Gastroesophageal sphincter (tissue), 3 donors: ENCODE measurements at regions not wholly inside any gene's neighbourhood (a gene's known extent, or its start where the extent isn't known, plus 50 kb on each side); places are given as distances from the start of the nearest gene placed in this dataset.

Source experiments
- CTCF ChIP-seq, 4 experiments: fragments of 200-600 bp in 2 of 4; fragments of 450-650 bp in 2 of 4; sonication (generic) in 1 of 4; IDR thresholded peaks; one replicate each; pipeline ENCODE4 v1.5.1; 2017 to 2019; ENCODE audit warnings: antibody characterized with exemption in 4 of 4, mild to moderate bottlenecking in 2 of 4, moderate library complexity in 2 of 4
- EP300 ChIP-seq: sonication (generic); formaldehyde crosslinking; IDR thresholded peaks from one replicate; pipeline ENCODE4 v1.6.1; 2017; ENCODE audit warnings: antibody characterized with exemption, mild to moderate bottlenecking
- POLR2A ChIP-seq, 2 donors: fragments of 450-650 bp; IDR thresholded peaks; one replicate each; pipeline ENCODE4 v1.6.1; 2017; ENCODE audit warnings: antibody characterized with exemption in 2 of 2, mild to moderate bottlenecking in 2 of 2, moderate library complexity in 1 of 2
- POLR2AphosphoS5 ChIP-seq: sonication (generic); formaldehyde crosslinking; IDR thresholded peaks from one replicate; pipeline ENCODE4 v1.6.1; 2017; ENCODE audit warnings: antibody characterized with exemption

- TF ChIP-seq CTCF (IDR thresholded peaks at IDR 0.05) (no peak), POLR2AphosphoS5 (no peak), EP300 (no peak), POLR2A (IDR thresholded peaks at IDR 0.05) (no peak)
Observed at GRCh38 chr7:88522771-88523293, 216.1 kb upstream of the STEAP4 start.
